Effector memory CD8-positive, alpha-beta T cell (primary cell): ENCODE measurements at regions not wholly inside any gene's neighbourhood (a gene's known extent, or its start where the extent isn't known, plus 50 kb on each side); places are given as distances from the start of the nearest gene placed in this dataset.

Experiments
- ATAC-seq: fragments of 150-1000 bp; cut with Tn5 transposase; replicated peaks from 2 replicates; pipeline ENCODE4 v1.10.0; 2021; ENCODE audit warnings: mild to moderate bottlenecking, moderate library complexity
- DNase-seq, 3 experiments: peaks; one replicate each; pipeline ENCODE4 v3.0.0; 2021
- H3K27ac Mint-ChIP-seq, 2 donors: one replicate each; pipeline ENCODE4 v1.8.0; 2022; ENCODE audit warnings: mild to moderate bottlenecking in 2 of 2, mixed read lengths in 2 of 2, moderate library complexity in 2 of 2
- H3K27me3 Mint-ChIP-seq, 2 donors: one replicate each; pipeline ENCODE4 v1.8.0; 2022; ENCODE audit warnings: mixed read lengths in 2 of 2
- H3K36me3 Mint-ChIP-seq: one replicate; pipeline ENCODE4 v1.8.0; 2022; ENCODE audit warnings: mild to moderate bottlenecking, moderate library complexity, mixed read lengths; ENCODE audit not compliant: insufficient read depth
- H3K4me1 Mint-ChIP-seq, 2 donors: one replicate each; pipeline ENCODE4 v1.8.0; 2022; ENCODE audit warnings: low read depth in 2 of 2, mixed read lengths in 2 of 2
- H3K4me3 Mint-ChIP-seq, 2 donors: one replicate each; pipeline ENCODE4 v1.8.0; 2022; ENCODE audit warnings: mild to moderate bottlenecking in 2 of 2, mixed read lengths in 2 of 2, moderate library complexity in 2 of 2
- H3K9me3 Mint-ChIP-seq, 2 donors: one replicate each; pipeline ENCODE4 v1.8.0; 2022; ENCODE audit warnings: mixed read lengths in 2 of 2

DNA sequence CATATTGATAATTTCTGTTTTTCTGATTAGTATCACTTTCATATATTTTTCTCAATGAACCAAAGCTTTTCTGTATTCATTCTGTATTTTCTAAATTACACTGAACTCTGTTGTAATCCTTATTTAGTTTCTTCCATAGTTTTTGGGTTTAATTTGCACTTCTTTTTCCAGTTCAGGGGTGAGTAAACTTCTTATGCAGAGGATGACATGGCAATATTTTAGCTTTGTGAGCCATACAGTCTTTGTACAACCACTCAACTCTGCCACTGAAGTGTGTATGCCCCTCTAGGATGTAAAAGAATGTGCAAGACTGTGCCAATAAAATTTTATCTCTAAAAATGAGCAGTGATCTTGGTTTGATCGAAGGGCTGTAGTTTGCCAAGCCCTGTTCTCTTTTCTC, 239.0 kb upstream of the CITED2 start:
- Mint-ChIP-seq H3K9me3 (no peaks in the 10 kb centered on the region), H3K4me3 (no peak overlapping the region), H3K36me3 (no peaks in the 10 kb centered on the region), H3K4me1 (no peaks in the 10 kb centered on the region), H3K27me3 (no peaks in the 10 kb centered on the region), H3K27ac (no peak overlapping the region)
- no peak for ATAC-seq
- DNase-seq = no peak

GRCh38 chr6:139612135-139612465, 237.7 kb upstream of the CITED2 start:
- ATAC-seq = no peak
- Mint-ChIP-seq H3K9me3 (no peaks in the 10 kb centered on the region), H3K36me3 (no peaks in the 10 kb centered on the region), H3K27ac (no peak overlapping the region), H3K4me3 (no peak overlapping the region), H3K27me3 (no peaks in the 10 kb centered on the region), H3K4me1 (no peaks in the 10 kb centered on the region)
- DNase-seq = no peak

GRCh38 chr6:139611327-139612134, 237.1 kb upstream of the CITED2 start:
- no peak for ATAC-seq
- no peaks in the 10 kb centered on the region for H3K4me1 Mint-ChIP-seq
- no peaks in the 10 kb centered on the region for H3K9me3 Mint-ChIP-seq

GRCh38 chr6:139608466-139609261, 234.2 kb upstream of the CITED2 start:
- H3K27me3 Mint-ChIP-seq = peaks cover 0 to 4% of the 10 kb centered on the region in 2 donors
- H3K9me3 Mint-ChIP-seq = peaks cover 0 to 1% of the 10 kb centered on the region in 2 donors
- H3K27ac Mint-ChIP-seq = no peak overlapping the region
- DNase-seq (no peak), ATAC-seq (no peak)
- no peaks in the 10 kb centered on the region for H3K4me1 Mint-ChIP-seq
- H3K36me3 Mint-ChIP-seq = no peaks in the 10 kb centered on the region
- no peak overlapping the region for H3K4me3 Mint-ChIP-seq

More at GRCh38 chr6:139611327-139612134, 237.1 kb upstream of the CITED2 start:
- no peaks in the 10 kb centered on the region for H3K27me3 Mint-ChIP-seq
- H3K4me3 Mint-ChIP-seq = no peak overlapping the region
- H3K27ac Mint-ChIP-seq = no peak overlapping the region
- no peak for DNase-seq
- no peaks in the 10 kb centered on the region for H3K36me3 Mint-ChIP-seq

DNA sequence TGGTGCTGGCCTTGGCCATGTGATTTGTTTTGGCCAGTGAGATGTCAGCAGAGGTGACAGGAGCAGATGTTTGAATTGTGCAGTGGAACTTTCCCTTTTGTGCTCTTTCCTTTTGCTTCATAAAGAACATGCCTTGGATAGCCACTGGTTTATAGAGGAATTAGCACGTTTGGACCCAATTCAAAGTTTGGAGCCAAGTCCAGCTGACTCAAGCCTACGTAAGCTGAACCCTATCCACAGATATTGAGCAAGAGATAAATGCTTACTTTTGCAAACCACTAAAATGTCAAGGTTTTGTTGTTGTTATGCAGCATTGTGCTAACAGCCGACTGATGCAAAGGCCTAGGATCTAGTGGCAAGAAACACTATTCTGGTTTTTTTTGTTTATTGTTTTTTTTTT, 230.9 kb upstream of the CITED2 start:
- Mint-ChIP-seq H3K27ac (no peak overlapping the region), H3K36me3 (no peaks in the 10 kb centered on the region), H3K4me3 (no peak overlapping the region), H3K9me3 (peaks cover 0 to 1% of the 10 kb centered on the region in 2 donors), H3K4me1 (no peaks in the 10 kb centered on the region), H3K27me3 (peaks cover 0 to 4% of the 10 kb centered on the region in 2 donors)
- ATAC-seq (no peak), DNase-seq (no peak)

GRCh38 chr6:139603581-139603980, 229.1 kb upstream of the CITED2 start:
- no peak overlapping the region for H3K27ac Mint-ChIP-seq
- no peaks in the 10 kb centered on the region for H3K36me3 Mint-ChIP-seq
- no peaks in the 10 kb centered on the region for H3K4me1 Mint-ChIP-seq
- H3K4me3 Mint-ChIP-seq = no peak overlapping the region
- ATAC-seq (no peak), DNase-seq (no peak)
- peaks cover 0 to 4% of the 10 kb centered on the region in 2 donors for H3K27me3 Mint-ChIP-seq
- H3K9me3 Mint-ChIP-seq = peaks cover 0 to 1% of the 10 kb centered on the region in 2 donors

- H3K36me3 Mint-ChIP-seq = no peaks in the 10 kb centered on the region
- peaks cover 0 to 1% of the 10 kb centered on the region in 2 donors for H3K9me3 Mint-ChIP-seq
- H3K27ac Mint-ChIP-seq = no peak overlapping the region
- no peak for DNase-seq
- H3K27me3 Mint-ChIP-seq = peaks cover 0 to 4% of the 10 kb centered on the region in 2 donors
- no peak overlapping the region for H3K4me3 Mint-ChIP-seq
- no peaks in the 10 kb centered on the region for H3K4me1 Mint-ChIP-seq
- ATAC-seq = no peak
Measured at GRCh38 chr6:139602577-139602976, 228.1 kb upstream of the CITED2 start.

- DNase-seq = no peak
- peaks cover 0 to 1% of the 10 kb centered on the region in 2 donors for H3K9me3 Mint-ChIP-seq
- H3K27me3 Mint-ChIP-seq = peaks cover 0 to 4% of the 10 kb centered on the region in 2 donors
- peak; percentile 17 for ATAC-seq
- no peaks in the 10 kb centered on the region for H3K36me3 Mint-ChIP-seq
- H3K4me3 Mint-ChIP-seq = no peak overlapping the region
- no peaks in the 10 kb centered on the region for H3K4me1 Mint-ChIP-seq
- H3K27ac Mint-ChIP-seq = no peak overlapping the region
Measured at GRCh38 chr6:139600919-139601475, 226.5 kb upstream of the CITED2 start.

- Mint-ChIP-seq H3K4me3 (no peak overlapping the region), H3K36me3 (no peaks in the 10 kb centered on the region)
- ATAC-seq = no peak
Measured at GRCh38 chr6:139600343-139600742, 225.9 kb upstream of the CITED2 start.

GRCh38 chr6:139597771-139598755, 223.6 kb upstream of the CITED2 start:
- Mint-ChIP-seq H3K4me1 (peaks cover 5% of the 10 kb centered on the region in 2 donors), H3K27ac (no peak overlapping the region), H3K27me3 (no peaks in the 10 kb centered on the region), H3K4me3 (no peak overlapping the region), H3K9me3 (no peaks in the 10 kb centered on the region), H3K36me3 (no peaks in the 10 kb centered on the region)
- DNase-seq (no peak), ATAC-seq (no peak)

More at GRCh38 chr6:139600343-139600742, 225.9 kb upstream of the CITED2 start:
- peaks cover 0 to 4% of the 10 kb centered on the region in 2 donors for H3K27me3 Mint-ChIP-seq
- no peak for DNase-seq
- peaks cover 2 to 3% of the 10 kb centered on the region in 2 donors for H3K4me1 Mint-ChIP-seq
- no peak overlapping the region for H3K27ac Mint-ChIP-seq
- peaks cover 0 to 1% of the 10 kb centered on the region in 2 donors for H3K9me3 Mint-ChIP-seq

GRCh38 chr6:139597087-139597763, 222.8 kb upstream of the CITED2 start:
- Mint-ChIP-seq H3K27ac (no peak overlapping the region), H3K27me3 (no peaks in the 10 kb centered on the region), H3K36me3 (no peaks in the 10 kb centered on the region), H3K4me1 (peaks cover 5% of the 10 kb centered on the region in 2 donors), H3K4me3 (no peak overlapping the region), H3K9me3 (no peaks in the 10 kb centered on the region)
- no peak for DNase-seq
- no peak for ATAC-seq

- Mint-ChIP-seq H3K9me3 (no peaks in the 10 kb centered on the region), H3K4me3 (no peak overlapping the region)
Measured at GRCh38 chr6:139595183-139595582, 220.7 kb upstream of the CITED2 start.

More at GRCh38 chr6:139595183-139595582, 220.7 kb upstream of the CITED2 start:
- ATAC-seq (no peak), DNase-seq (no peak)
- H3K27me3 Mint-ChIP-seq = no peaks in the 10 kb centered on the region
- no peak overlapping the region for H3K27ac Mint-ChIP-seq
- peaks cover 5 to 10% of the 10 kb centered on the region in 2 donors for H3K4me1 Mint-ChIP-seq
- H3K36me3 Mint-ChIP-seq = no peaks in the 10 kb centered on the region
